IMR-90 (cell line): ENCODE measurements at regions not wholly inside any gene's neighbourhood (a gene's known extent, or its start where the extent isn't known, plus 50 kb on each side); places are given as distances from the start of the nearest gene placed in this dataset.

Source experiments
- CEBPB ChIP-seq: IDR thresholded peaks from 2 replicates; pipeline ENCODE4 v1.6.1; 2012; ENCODE audit warnings: low read depth, low read length, improper control_type of control experiment
- CTCF ChIP-seq: conservative IDR thresholded peaks from 2 replicates; pipeline ENCODE4 v1.5.1; 2012; ENCODE audit warnings: mild to moderate bottlenecking, low read depth, low read length, improper control_type of control experiment
- FOS ChIP-seq: fragments of 150-350 bp; IDR thresholded peaks from 2 replicates; pipeline ENCODE4 v1.6.1; 2016; ENCODE audit warnings: low read depth, low read length
- MAFK ChIP-seq: IDR thresholded peaks from 2 replicates; pipeline ENCODE4 v1.6.1; 2012; ENCODE audit warnings: low read depth, low read length, improper control_type of control experiment
- MAZ ChIP-seq: IDR thresholded peaks from 2 replicates; pipeline ENCODE4 v1.6.1; 2012; ENCODE audit warnings: low read depth, mild to moderate bottlenecking, low read length, improper control_type of control experiment, moderate library complexity, borderline replicate concordance
- MXI1 ChIP-seq: IDR thresholded peaks from 2 replicates; pipeline ENCODE4 v1.6.1; 2012; ENCODE audit warnings: low read depth, mild to moderate bottlenecking, low read length, moderate library complexity, borderline replicate concordance
- NFE2L2 ChIP-seq: fragments of 150-350 bp; IDR thresholded peaks from 2 replicates; pipeline ENCODE4 v1.6.1; 2016; ENCODE audit warnings: low read depth, mild to moderate bottlenecking, low read length
- POLR2A ChIP-seq: IDR thresholded peaks from 2 replicates; pipeline ENCODE4 v1.6.1; 2012; ENCODE audit warnings: mild to moderate bottlenecking, low read depth, low read length
- RAD21 ChIP-seq: IDR thresholded peaks from 2 replicates; pipeline ENCODE4 v1.6.1; 2012; ENCODE audit warnings: low read length, improper control_type of control experiment
- RCOR1 ChIP-seq: IDR thresholded peaks from 2 replicates; pipeline ENCODE4 v1.6.1; 2012; ENCODE audit warnings: mild to moderate bottlenecking, low read length, improper control_type of control experiment; ENCODE audit not compliant: insufficient replicate concordance
- RFX5 ChIP-seq: IDR thresholded peaks from 2 replicates; pipeline ENCODE4 v1.8.0; 2012; ENCODE audit warnings: low read depth, mild to moderate bottlenecking, low read length, moderate library complexity
- SMC3 ChIP-seq: fragments of 150-350 bp; IDR thresholded peaks from 2 replicates; pipeline ENCODE4 v1.6.1; 2016; ENCODE audit warnings: low read depth, mild to moderate bottlenecking, antibody characterized with exemption, low read length, moderate library complexity
- TF ChIP-seq, protein P1 (sequence below): fragments of 150-350 bp; IDR thresholded peaks from 2 replicates; pipeline ENCODE4 v1.6.1; 2017; ENCODE audit warnings: mild to moderate bottlenecking, antibody characterized with exemption, low read length, low read depth
- TF ChIP-seq, protein P2 (sequence below): fragments of 150-350 bp; IDR thresholded peaks from 2 replicates; pipeline ENCODE4 v1.6.1; 2016; ENCODE audit warnings: low read depth, mild to moderate bottlenecking, low read length, moderate library complexity, borderline replicate concordance

- TF ChIP-seq CTCF, result no peak
- no peak for TF ChIP-seq FOS
- TF ChIP-seq RAD21, result no peak
- TF ChIP-seq POLR2A, result no peak
- TF ChIP-seq, protein P1, sequence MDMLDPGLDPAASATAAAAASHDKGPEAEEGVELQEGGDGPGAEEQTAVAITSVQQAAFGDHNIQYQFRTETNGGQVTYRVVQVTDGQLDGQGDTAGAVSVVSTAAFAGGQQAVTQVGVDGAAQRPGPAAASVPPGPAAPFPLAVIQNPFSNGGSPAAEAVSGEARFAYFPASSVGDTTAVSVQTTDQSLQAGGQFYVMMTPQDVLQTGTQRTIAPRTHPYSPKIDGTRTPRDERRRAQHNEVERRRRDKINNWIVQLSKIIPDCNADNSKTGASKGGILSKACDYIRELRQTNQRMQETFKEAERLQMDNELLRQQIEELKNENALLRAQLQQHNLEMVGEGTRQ, result no peak
- no peak for TF ChIP-seq SMC3
- TF ChIP-seq MXI1, result no peak
- TF ChIP-seq, protein P2, sequence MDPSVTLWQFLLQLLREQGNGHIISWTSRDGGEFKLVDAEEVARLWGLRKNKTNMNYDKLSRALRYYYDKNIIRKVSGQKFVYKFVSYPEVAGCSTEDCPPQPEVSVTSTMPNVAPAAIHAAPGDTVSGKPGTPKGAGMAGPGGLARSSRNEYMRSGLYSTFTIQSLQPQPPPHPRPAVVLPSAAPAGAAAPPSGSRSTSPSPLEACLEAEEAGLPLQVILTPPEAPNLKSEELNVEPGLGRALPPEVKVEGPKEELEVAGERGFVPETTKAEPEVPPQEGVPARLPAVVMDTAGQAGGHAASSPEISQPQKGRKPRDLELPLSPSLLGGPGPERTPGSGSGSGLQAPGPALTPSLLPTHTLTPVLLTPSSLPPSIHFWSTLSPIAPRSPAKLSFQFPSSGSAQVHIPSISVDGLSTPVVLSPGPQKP, result no peak
- no peak for TF ChIP-seq MAZ
- TF ChIP-seq RCOR1, result no peak
- no peak for TF ChIP-seq CEBPB
- TF ChIP-seq MAFK, result no peak
- no peak for TF ChIP-seq RFX5
- TF ChIP-seq NFE2L2, result no peak
Measured at GRCh38 chr21:28174006-28174405, 818.7 kb downstream of the LTN1 start.
